ENCODE measurements at regions not wholly inside any gene's neighbourhood (a gene's known extent, or its start where the extent isn't known, plus 50 kb on each side); places are given as distances from the start of the nearest gene placed in this dataset.
"Not testable (repeated sequence)": the region's sequence is repeated elsewhere in the genome, so short reads cannot be mapped to it uniquely, and the experiment has no call there.

GRCh38 chr12:38016602-38017001, 300.0 kb upstream of the ALG10B start:
- no peak for DNase-seq

GRCh38 chr12:38025916-38026315, 290.7 kb upstream of the ALG10B start:
- no peak for DNase-seq

- peak; percentile 60 for DNase-seq
Measured at GRCh38 chr12:38053113-38053512, 263.5 kb upstream of the ALG10B start.

GRCh38 chr12:38053655-38054464, 262.7 kb upstream of the ALG10B start:
- DNase-seq, result peak; percentile 92

GRCh38 chr12:38056701-38057689, 259.6 kb upstream of the ALG10B start:
- DNase-seq, result no peak

GRCh38 chr12:38099686-38100085, 216.9 kb upstream of the ALG10B start:
- no peak for DNase-seq

- DNase-seq, result no peak
Measured at GRCh38 chr12:38101753-38102152, 214.8 kb upstream of the ALG10B start.

GRCh38 chr12:38102197-38102596, 214.4 kb upstream of the ALG10B start:
- no peak for DNase-seq

GRCh38 chr12:38110026-38110699, 206.4 kb upstream of the ALG10B start:
- DNase-seq, result no peak

- no peak for DNase-seq
Measured at GRCh38 chr12:38113991-38114390, 202.6 kb upstream of the ALG10B start.

GRCh38 chr12:38116968-38117367, 199.6 kb upstream of the ALG10B start:
- DNase-seq, result no peak

- no peak for DNase-seq
Measured at GRCh38 chr12:38118632-38119031, 197.9 kb upstream of the ALG10B start.

GRCh38 chr12:38120438-38120837, 196.1 kb upstream of the ALG10B start:
- DNase-seq, result no peak

- DNase-seq, result not testable (repeated sequence)
Measured at GRCh38 chr12:38123028-38123427, 193.5 kb upstream of the ALG10B start.

GRCh38 chr12:38123566-38124246, 192.9 kb upstream of the ALG10B start:
- no peak for DNase-seq

GRCh38 chr12:38124247-38125012, 192.1 kb upstream of the ALG10B start:
- no peak for DNase-seq

GRCh38 chr12:38132139-38132538, 184.4 kb upstream of the ALG10B start:
- DNase-seq, result no peak

- no peak for DNase-seq
Measured at GRCh38 chr12:38137287-38137686, 179.3 kb upstream of the ALG10B start.

GRCh38 chr12:38137716-38138115, 178.9 kb upstream of the ALG10B start:
- DNase-seq, result peak; percentile 37

GRCh38 chr12:38138225-38139221, 178.1 kb upstream of the ALG10B start:
- peak; percentile 71 for DNase-seq
